Urinary bladder (tissue), 3 donors: ENCODE measurements at regions not wholly inside any gene's neighbourhood (a gene's known extent, or its start where the extent isn't known, plus 50 kb on each side); places are given as distances from the start of the nearest gene placed in this dataset.

Experiments used
- DNase-seq: peaks from one replicate; pipeline ENCODE4 v3.0.0-alpha.2; 2015; ENCODE audit errors: extremely low spot score
- H3K27ac ChIP-seq: one replicate; pipeline ENCODE4 v1.5.1; 2013; ENCODE audit warnings: low read depth, mild to moderate bottlenecking, moderate library complexity
- H3K36me3 ChIP-seq: one replicate; pipeline ENCODE4 v1.6.1; 2013; ENCODE audit warnings: mild to moderate bottlenecking, moderate library complexity; ENCODE audit not compliant: insufficient read depth
- H3K4me1 ChIP-seq: one replicate; pipeline ENCODE4 v1.6.1; 2013; ENCODE audit warnings: mild to moderate bottlenecking, moderate library complexity; ENCODE audit not compliant: insufficient read depth
- H3K4me3 ChIP-seq: one replicate; pipeline ENCODE4 v1.5.1; 2013; ENCODE audit warnings: low read depth, low read length
- WGBS: extraction: QIAGEN DNeasy Blood & Tissue Kit; methylation state at CpG from one replicate; pipeline ENCODE4 v1.1.7; 2013; 5-methylcytosine and 5-hydroxymethylcytosine counted together
- donor health status: healthy with polysubstance abuse.
- donor health status: healthy.

GRCh38 chr20:6440443-6440799, 317.6 kb upstream of the FERMT1 start:
- Histone ChIP-seq H3K4me1 (no peaks in the 10 kb centered on the region), H3K27ac (no peak overlapping the region), H3K36me3 (no peaks in the 10 kb centered on the region), H3K4me3 (no peak overlapping the region)
- no peak for DNase-seq
- WGBS = 93% methylated on average over 5 of the region's 5 CpGs

- H3K36me3 ChIP-seq = no peaks in the 10 kb centered on the region
- no peak overlapping the region for H3K4me3 ChIP-seq
- H3K27ac ChIP-seq = no peak overlapping the region
- DNase-seq = no peak
- no peaks in the 10 kb centered on the region for H3K4me1 ChIP-seq
- WGBS = 52% methylated on average over 3 of the region's 3 CpGs
Observed at GRCh38 chr20:6439737-6440442, 317.1 kb upstream of the FERMT1 start.

- no peak for DNase-seq
- no peak overlapping the region for H3K27ac ChIP-seq
- no peaks in the 10 kb centered on the region for H3K36me3 ChIP-seq
- no peaks in the 10 kb centered on the region for H3K4me1 ChIP-seq
- WGBS = 63% methylated on average over 2 of the region's 2 CpGs
- H3K4me3 ChIP-seq = no peak overlapping the region
Observed at GRCh38 chr20:6434131-6434530, 311.3 kb upstream of the FERMT1 start.

GRCh38 chr20:6430381-6430780, 307.6 kb upstream of the FERMT1 start:
- H3K36me3 ChIP-seq = no peaks in the 10 kb centered on the region
- H3K27ac ChIP-seq = no peak overlapping the region
- no peak overlapping the region for H3K4me3 ChIP-seq
- no peak for DNase-seq
- no peaks in the 10 kb centered on the region for H3K4me1 ChIP-seq

- no peaks in the 10 kb centered on the region for H3K4me1 ChIP-seq
- no peaks in the 10 kb centered on the region for H3K36me3 ChIP-seq
- 68% methylated on average over 1 of the region's 1 CpG for WGBS
- no peak for DNase-seq
- no peak overlapping the region for H3K27ac ChIP-seq
- H3K4me3 ChIP-seq = no peak overlapping the region
Observed at GRCh38 chr20:6426287-6426891, 303.6 kb upstream of the FERMT1 start.

GRCh38 chr20:6421321-6422248, 298.8 kb upstream of the FERMT1 start:
- no peaks in the 10 kb centered on the region for H3K36me3 ChIP-seq
- H3K27ac ChIP-seq = no peak overlapping the region
- no peak overlapping the region for H3K4me3 ChIP-seq
- no peak for DNase-seq
- WGBS = 61% methylated on average over 8 of the region's 8 CpGs
- H3K4me1 ChIP-seq = no peaks in the 10 kb centered on the region

GRCh38 chr20:6420336-6420735, 297.5 kb upstream of the FERMT1 start:
- no peak for DNase-seq
- no peaks in the 10 kb centered on the region for H3K36me3 ChIP-seq
- WGBS = 71% methylated on average over 1 of the region's 1 CpG
- no peak overlapping the region for H3K27ac ChIP-seq
- no peak overlapping the region for H3K4me3 ChIP-seq
- H3K4me1 ChIP-seq = no peaks in the 10 kb centered on the region

GRCh38 chr20:6418732-6419131, 295.9 kb upstream of the FERMT1 start:
- DNase-seq = no peak
- Histone ChIP-seq H3K36me3 (no peaks in the 10 kb centered on the region), H3K4me1 (no peaks in the 10 kb centered on the region), H3K27ac (no peak overlapping the region), H3K4me3 (no peak overlapping the region)

GRCh38 chr20:6416371-6416770, 293.5 kb upstream of the FERMT1 start:
- no peak overlapping the region for H3K4me3 ChIP-seq
- H3K36me3 ChIP-seq = no peaks in the 10 kb centered on the region
- WGBS = 82% methylated on average over 2 of the region's 2 CpGs
- H3K4me1 ChIP-seq = no peaks in the 10 kb centered on the region
- no peak overlapping the region for H3K27ac ChIP-seq
- no peak for DNase-seq

- Histone ChIP-seq H3K27ac (no peak overlapping the region), H3K4me1 (no peaks in the 10 kb centered on the region), H3K4me3 (no peak overlapping the region), H3K36me3 (no peaks in the 10 kb centered on the region)
- WGBS = 44% methylated on average over 2 of the region's 2 CpGs
- no peak for DNase-seq
Observed at GRCh38 chr20:6411651-6412050, 288.8 kb upstream of the FERMT1 start.

GRCh38 chr20:6410721-6411120, 287.9 kb upstream of the FERMT1 start:
- no peaks in the 10 kb centered on the region for H3K4me1 ChIP-seq
- no peak for DNase-seq
- H3K36me3 ChIP-seq = no peaks in the 10 kb centered on the region
- H3K4me3 ChIP-seq = no peak overlapping the region
- WGBS = 28% methylated on average over 2 of the region's 2 CpGs
- no peak overlapping the region for H3K27ac ChIP-seq

- 48% methylated on average over 5 of the region's 5 CpGs for WGBS
- no peaks in the 10 kb centered on the region for H3K4me1 ChIP-seq
- no peak overlapping the region for H3K4me3 ChIP-seq
- H3K36me3 ChIP-seq = no peaks in the 10 kb centered on the region
- DNase-seq = no peak
- no peak overlapping the region for H3K27ac ChIP-seq
Observed at GRCh38 chr20:6407163-6407562, 284.3 kb upstream of the FERMT1 start.

GRCh38 chr20:6401893-6402557, 279.2 kb upstream of the FERMT1 start:
- 26% methylated on average over 3 of the region's 3 CpGs for WGBS
- no peak for DNase-seq
- H3K4me1 ChIP-seq = no peaks in the 10 kb centered on the region
- H3K27ac ChIP-seq = no peak overlapping the region
- H3K36me3 ChIP-seq = no peaks in the 10 kb centered on the region
- no peak overlapping the region for H3K4me3 ChIP-seq
